Activated T-helper 2 cell treated with anti-CD3 and anti-CD28 coated beads, Interferon-gamma antibody, Interleukin-2, Interleukin-4, amounts not matched to agents 10 μg/mL and 5 μg/mL and 100 μg/mL, durations not matched to agents 14 hours and 24 hours and 36 hours (primary cell): ENCODE measurements at regions not wholly inside any gene's neighbourhood (a gene's known extent, or its start where the extent isn't known, plus 50 kb on each side); places are given as distances from the start of the nearest gene placed in this dataset.

Source experiments
- DNase-seq: peaks from one replicate; pipeline ENCODE4 v3.0.0; 2021; ENCODE audit warnings: low spot score
- H3K27ac Mint-ChIP-seq: one replicate; pipeline ENCODE4 v1.8.0; 2021; ENCODE audit warnings: mixed read lengths
- H3K27me3 Mint-ChIP-seq: one replicate; pipeline ENCODE4 v1.8.0; 2021; ENCODE audit warnings: low read depth, mixed read lengths
- H3K36me3 Mint-ChIP-seq: one replicate; pipeline ENCODE4 v1.8.0; 2021; ENCODE audit warnings: low read depth, mixed read lengths
- H3K4me1 Mint-ChIP-seq: one replicate; pipeline ENCODE4 v1.8.0; 2021; ENCODE audit warnings: low read depth, mixed read lengths
- H3K4me3 Mint-ChIP-seq: one replicate; pipeline ENCODE4 v1.8.0; 2021; ENCODE audit warnings: low read depth, mild to moderate bottlenecking, moderate library complexity, mixed read lengths
- H3K9me3 Mint-ChIP-seq: one replicate; pipeline ENCODE4 v1.8.0; 2021; ENCODE audit warnings: mixed read lengths
- intact Hi-C: fragments of 100-400 bp; cut with micrococcal nuclease; formaldehyde crosslinking; loops from one replicate; pipeline ENCODE4 v1.15.1; 2023

DNA sequence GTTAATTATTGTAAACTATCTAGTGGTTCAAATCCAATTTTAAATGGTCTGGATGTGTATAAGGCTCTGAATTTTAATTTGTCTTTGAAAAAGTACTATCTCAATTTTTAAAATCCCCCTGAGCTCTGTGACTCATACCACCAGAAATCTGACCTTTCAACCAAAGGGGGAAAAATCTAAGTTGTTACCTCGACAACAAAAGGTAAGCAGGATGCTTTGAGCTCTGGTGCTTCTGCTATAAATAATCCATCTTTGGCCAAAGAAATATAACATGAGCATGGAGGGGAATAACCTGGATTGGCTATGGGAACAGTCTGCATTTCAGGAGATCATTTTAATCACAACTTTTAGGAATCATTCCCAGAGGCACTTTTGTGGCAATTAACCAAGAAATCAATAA, 76.3 kb upstream of the PCSK1 start:
- Mint-ChIP-seq H3K4me1 (no peaks in the 10 kb centered on the region), H3K27ac (no peak overlapping the region), H3K9me3 (no peaks in the 10 kb centered on the region), H3K27me3 (peaks cover 18% of the 10 kb centered on the region), H3K36me3 (no peaks in the 10 kb centered on the region), H3K4me3 (no peak overlapping the region)
- intact Hi-C loops: no loop called here
- no peak for DNase-seq

DNA sequence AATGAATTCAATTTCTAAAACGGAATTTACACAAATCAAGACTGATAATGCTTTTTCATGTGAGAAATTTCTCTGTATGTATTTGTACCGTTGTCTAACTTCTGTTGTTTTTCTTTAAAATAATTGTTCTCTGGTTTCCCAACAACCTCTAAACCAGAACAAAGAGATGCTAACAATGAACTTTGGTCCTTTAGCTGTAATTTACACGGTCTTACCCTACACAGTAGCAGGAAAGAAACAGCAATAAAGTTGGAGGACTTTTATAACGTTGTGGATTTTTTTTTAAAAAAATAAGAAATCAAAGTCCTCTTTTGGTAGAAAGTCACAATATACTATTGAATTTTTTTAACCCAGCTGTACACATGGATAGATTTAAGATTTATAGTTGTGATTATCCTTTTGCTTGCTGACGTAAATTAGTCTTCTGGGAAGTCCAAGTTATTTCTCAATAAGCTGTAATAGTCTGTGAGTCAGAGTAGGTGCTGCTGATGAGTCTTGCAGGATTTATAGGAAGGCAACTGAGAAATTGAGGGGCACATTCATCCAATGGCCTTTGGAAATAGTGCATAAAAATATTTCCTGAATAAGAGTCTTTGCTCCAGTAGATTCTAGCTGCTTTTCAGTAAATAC, 76.8 kb upstream of the PCSK1 start:
- Mint-ChIP-seq H3K36me3 (no peaks in the 10 kb centered on the region), H3K4me3 (no peak overlapping the region), H3K27ac (no peak overlapping the region), H3K27me3 (peaks cover 14% of the 10 kb centered on the region), H3K4me1 (no peaks in the 10 kb centered on the region), H3K9me3 (no peaks in the 10 kb centered on the region)
- DNase-seq: no peak
- intact Hi-C loops: no loop called here

DNA sequence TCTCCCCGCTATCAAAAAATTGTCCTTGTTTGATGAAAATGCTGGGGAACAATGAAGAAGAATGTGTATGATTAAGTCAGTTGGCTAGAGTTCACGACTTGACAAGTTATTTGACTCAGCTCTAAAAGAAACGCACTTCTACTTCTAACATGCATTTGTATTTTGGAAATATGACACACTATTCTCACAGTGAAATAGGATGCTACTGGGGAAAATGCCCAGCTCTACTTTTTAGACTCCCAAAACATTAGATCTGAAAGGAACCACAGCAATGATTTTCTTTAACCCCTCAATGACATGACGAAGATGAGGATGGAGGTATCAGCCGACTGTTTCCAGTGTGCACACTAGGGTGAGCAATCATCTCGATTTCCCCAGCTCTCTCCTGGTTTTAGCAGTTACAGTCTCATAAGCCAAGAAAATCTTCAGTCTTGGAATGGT, 83.6 kb upstream of the PCSK1 start:
- DNase-seq: no peak
- H3K4me1 Mint-ChIP-seq: no peaks in the 10 kb centered on the region
- H3K27ac Mint-ChIP-seq: no peak overlapping the region
- H3K27me3 Mint-ChIP-seq: peaks cover 17% of the 10 kb centered on the region
- H3K4me3 Mint-ChIP-seq: no peak overlapping the region
- no peaks in the 10 kb centered on the region for H3K36me3 Mint-ChIP-seq
- intact Hi-C loops: no loop called here
- H3K9me3 Mint-ChIP-seq: no peaks in the 10 kb centered on the region

DNA sequence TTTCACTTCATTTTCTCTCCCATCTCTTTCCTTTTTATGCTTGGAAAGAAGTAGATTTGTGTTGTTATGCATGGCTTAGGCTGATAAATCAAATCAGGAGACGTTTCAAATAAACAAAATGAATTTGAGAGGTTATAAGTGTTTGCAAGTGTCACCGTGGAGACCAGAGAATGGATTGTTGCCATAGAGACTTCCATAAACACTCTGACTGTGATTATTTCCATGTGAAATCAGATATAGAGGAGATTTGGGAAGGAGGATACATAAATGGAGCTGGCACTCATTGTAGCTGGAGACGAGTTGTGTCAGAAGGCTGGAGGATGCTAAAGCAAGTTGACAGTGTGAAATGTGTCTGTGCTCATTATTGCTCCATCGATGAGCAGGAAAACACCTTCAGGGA, 84.2 kb upstream of the PCSK1 start:
- no peak overlapping the region for H3K27ac Mint-ChIP-seq
- H3K9me3 Mint-ChIP-seq: no peaks in the 10 kb centered on the region
- H3K27me3 Mint-ChIP-seq: peaks cover 17% of the 10 kb centered on the region
- no peak for DNase-seq
- H3K4me1 Mint-ChIP-seq: no peaks in the 10 kb centered on the region
- no peak overlapping the region for H3K4me3 Mint-ChIP-seq
- H3K36me3 Mint-ChIP-seq: no peaks in the 10 kb centered on the region
- intact Hi-C loops: no loop called here

DNA sequence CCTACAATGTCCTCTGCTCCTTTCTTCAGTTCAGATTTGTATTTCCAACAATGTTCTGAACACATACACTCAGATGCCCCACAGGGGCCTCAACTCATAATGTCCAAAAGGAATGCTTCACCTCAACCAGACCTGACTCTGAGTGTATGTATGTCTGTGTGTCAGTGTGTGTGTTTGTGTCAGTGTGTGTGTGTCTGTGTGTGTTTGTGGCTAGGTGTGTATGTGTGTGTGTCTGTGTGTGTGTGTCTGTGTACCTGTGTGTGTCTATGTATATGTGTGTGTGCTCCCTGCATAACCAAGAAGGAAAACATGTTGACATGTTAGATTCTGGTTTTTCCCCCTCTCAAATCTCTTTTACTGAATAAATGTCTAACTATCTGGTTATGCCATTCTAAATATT, 87.3 kb upstream of the PCSK1 start:
- no peak for DNase-seq
- Mint-ChIP-seq H3K4me3 (no peak overlapping the region), H3K36me3 (no peaks in the 10 kb centered on the region), H3K4me1 (no peaks in the 10 kb centered on the region), H3K9me3 (no peaks in the 10 kb centered on the region), H3K27ac (no peak overlapping the region), H3K27me3 (peaks cover 14% of the 10 kb centered on the region)
- intact Hi-C loops: no loop called here

DNA sequence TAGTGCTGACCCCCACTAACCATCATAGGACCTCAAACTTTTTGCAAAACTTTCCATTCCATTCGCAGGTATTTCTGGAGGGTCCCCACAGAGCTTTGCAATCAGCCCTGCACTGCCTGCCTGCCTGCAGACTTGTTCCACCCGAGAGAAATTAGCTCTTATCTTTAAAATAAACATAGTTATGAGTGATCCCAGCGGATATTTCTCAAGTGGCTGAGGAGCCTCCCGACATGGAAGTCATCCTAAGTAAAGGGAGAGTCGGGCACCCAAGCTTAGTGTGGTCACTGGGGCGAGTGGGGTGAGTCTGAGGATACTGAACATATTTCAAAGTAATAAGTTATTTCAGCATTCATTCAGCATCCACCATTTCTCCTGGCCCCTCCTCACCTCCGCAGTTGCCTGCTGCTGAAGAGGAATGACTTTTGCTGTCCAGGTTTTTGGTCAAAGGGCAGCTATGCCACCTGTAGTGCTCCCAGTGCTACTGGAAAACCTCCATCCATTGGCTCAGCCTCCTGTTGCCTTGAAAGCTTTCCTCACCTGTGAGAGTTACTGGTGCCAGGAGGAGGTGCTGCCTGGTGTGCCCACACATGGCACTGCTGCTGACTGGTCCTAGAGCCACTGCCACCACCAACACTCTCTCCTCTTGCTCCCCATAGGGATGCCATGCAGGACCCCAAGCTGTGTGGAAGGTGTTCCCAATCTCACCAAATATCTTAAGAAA, 89.7 kb upstream of the PCSK1 start:
- peaks cover 11% of the 10 kb centered on the region for H3K27me3 Mint-ChIP-seq
- H3K4me1 Mint-ChIP-seq: no peaks in the 10 kb centered on the region
- H3K27ac Mint-ChIP-seq: no peak overlapping the region
- H3K36me3 Mint-ChIP-seq: no peaks in the 10 kb centered on the region
- no peak for DNase-seq
- no peak overlapping the region for H3K4me3 Mint-ChIP-seq
- intact Hi-C loops: no loop called here
- H3K9me3 Mint-ChIP-seq: no peaks in the 10 kb centered on the region

DNA sequence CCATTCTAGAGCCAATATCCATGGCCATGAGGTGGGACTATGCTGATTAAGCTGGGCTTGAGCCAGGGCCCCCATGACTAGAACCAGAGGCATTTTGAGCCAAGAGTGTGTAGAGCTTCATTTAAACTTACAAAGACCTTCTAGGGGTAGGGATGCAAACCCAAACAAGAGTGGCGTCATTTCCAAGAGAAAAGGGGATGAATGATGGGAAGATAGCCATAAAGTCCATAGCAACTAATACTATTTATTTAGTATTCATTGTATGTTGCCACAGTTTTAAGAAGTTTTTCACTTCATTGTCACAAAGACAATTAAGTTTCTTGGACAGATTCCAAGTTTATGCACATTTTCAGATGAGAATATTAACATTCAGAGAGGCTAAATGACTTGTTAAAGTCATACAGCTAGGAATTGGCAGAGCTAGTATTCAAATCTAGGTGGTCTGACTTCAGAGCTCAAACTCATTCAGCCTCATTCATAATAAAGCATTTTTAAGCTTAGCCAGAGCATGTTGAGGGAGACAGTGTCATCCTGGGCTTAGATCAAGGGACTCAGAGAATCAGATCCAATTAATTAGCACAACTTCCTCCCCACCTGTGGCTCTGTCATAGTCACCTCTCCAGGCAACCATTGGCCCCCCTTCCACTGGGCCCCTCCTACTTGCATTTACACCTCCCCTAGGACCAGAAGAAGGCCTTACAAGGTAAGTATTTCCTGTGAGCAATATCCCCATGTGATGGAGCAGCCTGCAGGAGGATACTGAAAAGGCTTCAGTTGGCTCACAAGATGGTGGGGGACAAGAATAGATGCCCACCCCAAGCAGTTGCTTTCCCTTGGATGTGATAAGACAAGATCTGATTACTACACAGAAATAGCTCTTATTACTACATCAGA, 95.0 kb upstream of the PCSK1 start:
- peaks cover 8% of the 10 kb centered on the region for H3K27me3 Mint-ChIP-seq
- no peak for DNase-seq
- H3K4me3 Mint-ChIP-seq: no peak overlapping the region
- intact Hi-C loops: no loop called here
- no peaks in the 10 kb centered on the region for H3K36me3 Mint-ChIP-seq
- H3K9me3 Mint-ChIP-seq: no peaks in the 10 kb centered on the region
- H3K27ac Mint-ChIP-seq: no peak overlapping the region
- H3K4me1 Mint-ChIP-seq: peaks cover 1% of the 10 kb centered on the region

DNA sequence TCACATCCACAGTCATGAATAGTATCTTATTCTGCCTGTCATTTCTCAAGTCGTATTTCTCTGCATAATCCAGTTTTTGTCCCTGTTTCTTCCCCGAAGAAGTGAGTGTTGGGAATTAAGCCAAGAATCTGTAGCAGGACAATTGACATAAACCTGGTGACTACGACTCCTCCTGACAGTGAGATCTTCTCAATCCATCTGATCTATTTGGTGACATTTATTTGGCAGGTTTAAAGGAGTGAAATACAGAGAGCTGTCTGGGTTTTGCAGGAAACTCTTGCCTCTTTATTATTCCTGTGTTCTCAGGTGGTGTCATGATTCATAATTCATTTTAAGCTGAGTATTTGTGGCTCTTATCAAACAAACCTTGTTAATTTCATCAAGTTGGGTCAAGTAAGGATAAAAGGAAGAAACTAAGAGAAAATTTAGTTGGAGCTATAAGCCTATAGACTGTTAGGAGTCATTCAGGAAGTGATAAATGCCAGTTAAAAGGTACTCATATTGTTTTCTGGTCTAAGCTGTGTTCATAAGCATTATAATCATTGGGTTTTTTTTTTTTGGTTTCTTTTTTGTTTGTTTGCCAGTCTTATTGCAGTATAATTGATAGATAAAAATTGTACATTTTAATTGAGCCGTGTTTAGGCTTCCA, 95.9 kb upstream of the PCSK1 start:
- Mint-ChIP-seq H3K36me3 (no peaks in the 10 kb centered on the region), H3K9me3 (no peaks in the 10 kb centered on the region), H3K4me1 (peaks cover 1% of the 10 kb centered on the region), H3K4me3 (no peak overlapping the region), H3K27me3 (peaks cover 4% of the 10 kb centered on the region), H3K27ac (no peak overlapping the region)
- no peak for DNase-seq
- intact Hi-C loops: no loop called here

DNA sequence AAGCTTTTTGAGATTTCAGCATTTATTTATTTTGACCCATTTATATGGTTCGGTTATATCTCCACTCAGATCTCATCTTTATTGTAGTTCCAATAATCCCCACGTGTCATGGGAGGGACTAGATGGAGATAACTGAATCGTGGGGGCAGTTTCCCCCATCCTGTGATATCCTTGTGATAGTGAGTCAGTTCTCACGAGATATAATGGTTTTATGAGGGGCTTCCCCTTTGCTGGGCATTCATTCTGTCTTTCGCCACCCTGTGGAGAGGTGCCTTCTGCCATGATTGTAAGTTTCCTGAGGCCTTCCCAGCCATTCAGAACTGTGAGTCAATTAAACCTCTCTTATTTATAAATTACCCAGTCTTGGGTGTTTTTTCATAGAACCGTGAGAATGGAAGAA, 96.5 kb upstream of the PCSK1 start:
- Mint-ChIP-seq H3K4me3 (no peak overlapping the region), H3K9me3 (no peaks in the 10 kb centered on the region), H3K36me3 (no peaks in the 10 kb centered on the region), H3K4me1 (peaks cover 3% of the 10 kb centered on the region), H3K27me3 (peaks cover 4% of the 10 kb centered on the region), H3K27ac (no peak overlapping the region)
- intact Hi-C loops: no loop called here
- DNase-seq: no peak

DNA sequence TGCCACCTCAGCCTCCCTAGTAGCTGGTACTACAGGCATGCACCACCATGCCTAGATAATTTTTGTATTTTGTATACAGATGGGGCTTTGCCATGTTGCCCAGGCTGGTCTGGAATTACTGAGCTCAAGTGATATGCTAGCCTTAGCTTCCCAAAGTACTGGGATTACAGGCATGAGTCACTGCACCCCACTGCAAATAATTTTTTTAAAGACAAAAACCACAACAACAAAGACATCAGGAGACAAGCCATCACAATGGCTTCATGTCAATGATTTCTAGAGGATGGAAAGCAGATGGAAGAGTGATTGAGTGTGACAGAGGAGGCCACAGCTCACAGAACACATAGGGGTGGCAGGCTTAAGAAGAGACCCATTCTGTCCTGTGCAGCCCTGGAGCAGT, 97.9 kb upstream of the PCSK1 start:
- no peak overlapping the region for H3K4me3 Mint-ChIP-seq
- no peaks in the 10 kb centered on the region for H3K36me3 Mint-ChIP-seq
- H3K27me3 Mint-ChIP-seq: peaks cover 4% of the 10 kb centered on the region
- H3K4me1 Mint-ChIP-seq: peaks cover 9% of the 10 kb centered on the region
- no peaks in the 10 kb centered on the region for H3K9me3 Mint-ChIP-seq
- no peak for DNase-seq
- intact Hi-C loops: loop anchor here (10.0 kb wide), 1 partner anchor 466 kb away; no protein-coding TSS in a partner anchor
- no peak overlapping the region for H3K27ac Mint-ChIP-seq

DNA sequence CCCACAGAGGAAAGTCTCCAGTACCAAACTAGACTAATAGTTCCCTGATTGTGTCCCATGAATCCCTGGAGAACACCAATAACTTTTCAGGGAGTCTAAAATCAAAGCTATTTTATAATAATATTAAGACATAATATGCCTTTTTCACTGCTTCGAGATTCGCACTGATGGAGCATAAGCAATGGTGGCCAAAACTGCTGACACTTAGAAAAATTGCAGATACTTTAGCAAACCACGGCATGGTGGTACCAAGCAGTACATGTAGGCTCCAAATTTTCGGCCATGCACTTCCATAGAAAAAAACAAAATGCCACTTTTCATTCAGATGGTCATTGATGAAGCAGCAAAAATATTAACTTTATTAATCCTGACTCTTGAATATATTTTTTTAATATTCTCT, 100.3 kb upstream of the PCSK1 start:
- intact Hi-C loops: loop anchor here (10.0 kb wide), 1 partner anchor 469 kb away; no protein-coding TSS in a partner anchor
- H3K27ac Mint-ChIP-seq: no peak overlapping the region
- H3K9me3 Mint-ChIP-seq: peaks cover 9% of the 10 kb centered on the region
- H3K4me3 Mint-ChIP-seq: no peak overlapping the region
- H3K4me1 Mint-ChIP-seq: peaks cover 24% of the 10 kb centered on the region
- no peak for DNase-seq
- peaks cover 5% of the 10 kb centered on the region for H3K36me3 Mint-ChIP-seq
- peaks cover 2% of the 10 kb centered on the region for H3K27me3 Mint-ChIP-seq

DNA sequence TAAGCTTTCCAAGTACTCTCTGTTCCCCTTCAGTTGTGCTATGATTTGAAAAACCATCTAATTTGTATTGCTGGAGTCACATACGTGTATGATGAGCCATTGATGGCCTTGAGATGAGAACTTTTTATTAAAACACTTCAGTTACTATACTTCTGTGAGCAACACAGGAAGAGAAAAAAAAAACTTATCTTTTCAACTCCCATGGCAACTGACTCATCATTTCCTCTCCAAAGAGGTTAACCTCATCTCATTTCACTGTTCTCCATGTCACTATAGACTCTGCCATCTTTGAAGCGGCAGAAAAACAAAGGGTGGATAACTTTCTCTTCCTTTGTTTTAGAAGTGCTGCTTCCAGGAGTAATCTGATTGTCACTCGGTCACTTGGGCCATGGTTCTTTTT, 104.3 kb upstream of the PCSK1 start:
- peaks cover 12% of the 10 kb centered on the region for H3K27me3 Mint-ChIP-seq
- H3K4me3 Mint-ChIP-seq: no peak overlapping the region
- peak; percentile 17 for DNase-seq

More for the DNA sequence above, 104.3 kb upstream of the PCSK1 start:
- Mint-ChIP-seq H3K36me3 (peaks cover 5% of the 10 kb centered on the region), H3K4me1 (peaks cover 30% of the 10 kb centered on the region), H3K9me3 (peaks cover 9% of the 10 kb centered on the region), H3K27ac (peak overlapping the region; percentile 73)
- intact Hi-C loops: loop anchor here (1.0 to 10.0 kb wide), 10 partner anchors 29 to 820 kb away; partner anchors contain the start of gene LNPEP
